Adipocyte (in vitro differentiated cells): ENCODE measurements at regions not wholly inside any gene's neighbourhood (a gene's known extent, or its start where the extent isn't known, plus 50 kb on each side); places are given as distances from the start of the nearest gene placed in this dataset.

Experiments
- DNase-seq: peaks from one replicate; pipeline ENCODE4 v3.0.0-alpha.2; 2015; ENCODE audit warnings: low read depth
- H3K27me3 ChIP-seq: replicated peaks from 2 replicates; pipeline ENCODE4 v1.7.0; 2013; ENCODE audit warnings: mild to moderate bottlenecking, low read length, moderate library complexity; ENCODE audit not compliant: control insufficient read depth, insufficient read depth
- H3K36me3 ChIP-seq: 2 replicates; pipeline ENCODE4 v1.7.0; 2013; ENCODE audit warnings: low read length, mild to moderate bottlenecking, moderate library complexity; ENCODE audit not compliant: control insufficient read depth, insufficient read depth, severe bottlenecking
- H3K4me1 ChIP-seq: 2 replicates; pipeline ENCODE4 v1.7.0; 2013; ENCODE audit warnings: mild to moderate bottlenecking, low read length, moderate library complexity; ENCODE audit not compliant: control insufficient read depth, insufficient read depth
- H3K4me3 ChIP-seq: 2 replicates; pipeline ENCODE4 v1.7.0; 2013; ENCODE audit warnings: mild to moderate bottlenecking, low read length, moderate library complexity
- H3K9ac ChIP-seq: 2 replicates; pipeline ENCODE4 v1.7.0; 2013; ENCODE audit warnings: mild to moderate bottlenecking, low read length, moderate library complexity
- H3K9me3 ChIP-seq: 2 replicates; pipeline ENCODE4 v1.7.0; 2013; ENCODE audit warnings: mild to moderate bottlenecking, low read length, moderate library complexity; ENCODE audit not compliant: control insufficient read depth

GRCh38 chr3:59424268-59425010 is 374.6 kb upstream of the CFAP20DC start:
- no peak overlapping the region for H3K4me3 ChIP-seq
- peak; percentile 80 for DNase-seq

GRCh38 chr3:59423707-59424106 is 373.9 kb upstream of the CFAP20DC start:
- peaks cover 5% of the 10 kb centered on the region for H3K27me3 ChIP-seq
- H3K9me3 ChIP-seq, result no peaks in the 10 kb centered on the region
- H3K4me1 ChIP-seq, result peaks cover 17% of the 10 kb centered on the region
- H3K36me3 ChIP-seq, result no peaks in the 10 kb centered on the region
- no peak for DNase-seq
- H3K4me3 ChIP-seq, result no peak overlapping the region
- H3K9ac ChIP-seq, result no peak overlapping the region

More at GRCh38 chr3:59424268-59425010, 374.6 kb upstream of the CFAP20DC start:
- peaks cover 5% of the 10 kb centered on the region for H3K27me3 ChIP-seq
- peaks cover 17% of the 10 kb centered on the region for H3K4me1 ChIP-seq
- no peak overlapping the region for H3K9ac ChIP-seq
- H3K9me3 ChIP-seq, result no peaks in the 10 kb centered on the region
- no peaks in the 10 kb centered on the region for H3K36me3 ChIP-seq

GRCh38 chr3:59422312-59422711 is 372.5 kb upstream of the CFAP20DC start:
- no peaks in the 10 kb centered on the region for H3K9me3 ChIP-seq
- H3K36me3 ChIP-seq, result no peaks in the 10 kb centered on the region
- DNase-seq, result peak; percentile 23
- H3K9ac ChIP-seq, result no peak overlapping the region
- no peak overlapping the region for H3K4me3 ChIP-seq
- H3K4me1 ChIP-seq, result peaks cover 17% of the 10 kb centered on the region
- peaks cover 8% of the 10 kb centered on the region for H3K27me3 ChIP-seq

GRCh38 chr3:59418836-59419235 is 369.0 kb upstream of the CFAP20DC start:
- Histone ChIP-seq H3K9ac (no peak overlapping the region), H3K4me1 (no peaks in the 10 kb centered on the region), H3K4me3 (no peak overlapping the region), H3K36me3 (no peaks in the 10 kb centered on the region), H3K27me3 (peaks cover 16% of the 10 kb centered on the region), H3K9me3 (no peaks in the 10 kb centered on the region)
- no peak for DNase-seq

GRCh38 chr3:59412516-59412915 is 362.7 kb upstream of the CFAP20DC start:
- no peak for DNase-seq
- no peak overlapping the region for H3K4me3 ChIP-seq
- H3K9ac ChIP-seq, result no peak overlapping the region
- H3K4me1 ChIP-seq, result no peaks in the 10 kb centered on the region
- H3K36me3 ChIP-seq, result no peaks in the 10 kb centered on the region
- H3K27me3 ChIP-seq, result peaks cover 8% of the 10 kb centered on the region
- no peaks in the 10 kb centered on the region for H3K9me3 ChIP-seq

- peaks cover 8% of the 10 kb centered on the region for H3K27me3 ChIP-seq
- H3K4me3 ChIP-seq, result no peak overlapping the region
- no peaks in the 10 kb centered on the region for H3K36me3 ChIP-seq
- no peaks in the 10 kb centered on the region for H3K9me3 ChIP-seq
- H3K4me1 ChIP-seq, result no peaks in the 10 kb centered on the region
- no peak for DNase-seq
- no peak overlapping the region for H3K9ac ChIP-seq
Measured at GRCh38 chr3:59411694-59412093, 361.9 kb upstream of the CFAP20DC start.

GRCh38 chr3:59411186-59411585 is 361.4 kb upstream of the CFAP20DC start:
- no peak for DNase-seq
- Histone ChIP-seq H3K36me3 (no peaks in the 10 kb centered on the region), H3K4me1 (no peaks in the 10 kb centered on the region), H3K27me3 (peaks cover 10% of the 10 kb centered on the region), H3K9ac (no peak overlapping the region), H3K9me3 (no peaks in the 10 kb centered on the region), H3K4me3 (no peak overlapping the region)

- Histone ChIP-seq H3K36me3 (no peaks in the 10 kb centered on the region), H3K4me1 (no peaks in the 10 kb centered on the region), H3K9ac (no peak overlapping the region), H3K9me3 (no peaks in the 10 kb centered on the region), H3K4me3 (no peak overlapping the region), H3K27me3 (peaks cover 14% of the 10 kb centered on the region)
- DNase-seq, result peak; percentile 20
Measured at GRCh38 chr3:59408047-59408624, 358.3 kb upstream of the CFAP20DC start.

- H3K4me3 ChIP-seq, result no peak overlapping the region
- no peak overlapping the region for H3K9ac ChIP-seq
- no peaks in the 10 kb centered on the region for H3K9me3 ChIP-seq
- peaks cover 14% of the 10 kb centered on the region for H3K27me3 ChIP-seq
- no peaks in the 10 kb centered on the region for H3K36me3 ChIP-seq
- DNase-seq, result no peak
- no peaks in the 10 kb centered on the region for H3K4me1 ChIP-seq
Measured at GRCh38 chr3:59407425-59407824, 357.6 kb upstream of the CFAP20DC start.

GRCh38 chr3:59406943-59407342 is 357.1 kb upstream of the CFAP20DC start:
- no peaks in the 10 kb centered on the region for H3K9me3 ChIP-seq
- H3K27me3 ChIP-seq, result peaks cover 16% of the 10 kb centered on the region
- no peak overlapping the region for H3K9ac ChIP-seq
- no peak for DNase-seq
- no peak overlapping the region for H3K4me3 ChIP-seq
- no peaks in the 10 kb centered on the region for H3K4me1 ChIP-seq
- H3K36me3 ChIP-seq, result no peaks in the 10 kb centered on the region

- peaks cover 16% of the 10 kb centered on the region for H3K27me3 ChIP-seq
- no peak overlapping the region for H3K9ac ChIP-seq
- no peaks in the 10 kb centered on the region for H3K4me1 ChIP-seq
- H3K36me3 ChIP-seq, result no peaks in the 10 kb centered on the region
- no peaks in the 10 kb centered on the region for H3K9me3 ChIP-seq
- DNase-seq, result no peak
- H3K4me3 ChIP-seq, result no peak overlapping the region
Measured at GRCh38 chr3:59404851-59405250, 355.0 kb upstream of the CFAP20DC start.
